HL-60 (cell line): ENCODE measurements at regions not wholly inside any gene's neighbourhood (a gene's known extent, or its start where the extent isn't known, plus 50 kb on each side); places are given as distances from the start of the nearest gene placed in this dataset.

ENCODE experiments used
- DNase-seq, 2 experiments: peaks; one replicate each; pipeline ENCODE4 v3.0.0-alpha.2; 2010 to 2020; ENCODE audit warnings: low read depth in 1 of 2, low spot score in 1 of 2
- H3K27ac ChIP-seq: fragments of 250-450 bp; sonication (Bioruptor Pico); replicated peaks from 2 replicates; pipeline ENCODE4 v1.5.1; 2020; ENCODE audit warnings: mild to moderate bottlenecking, moderate library complexity
- H3K27me3 ChIP-seq: fragments of 250-450 bp; sonication (Bioruptor Pico); 2 replicates; pipeline ENCODE4 v1.5.1; 2021; ENCODE audit warnings: mild to moderate bottlenecking, moderate library complexity; ENCODE audit not compliant: insufficient read depth, poor library complexity, severe bottlenecking
- H3K4me3 ChIP-seq: replicated peaks from 2 replicates; pipeline ENCODE4 v1.5.1; 2011; ENCODE audit warnings: mild to moderate bottlenecking, control low read depth, low read length; ENCODE audit not compliant: insufficient read depth
- CTCF ChIP-seq: IDR thresholded peaks from one replicate; pipeline ENCODE4 v1.5.1; 2011; ENCODE audit warnings: low read length, control low read depth, inconsistent platforms; ENCODE audit not compliant: insufficient read depth
- GABPA ChIP-seq: IDR thresholded peaks from 2 replicates; pipeline ENCODE4 v1.6.1; 2012; ENCODE audit warnings: low read depth
- POLR2AphosphoS5 ChIP-seq: IDR thresholded peaks from 2 replicates; pipeline ENCODE4 v1.6.1; 2012; ENCODE audit warnings: low read depth
- REST ChIP-seq: IDR thresholded peaks from 2 replicates; pipeline ENCODE4 v1.6.1; 2012; ENCODE audit warnings: low read depth; ENCODE audit not compliant: insufficient replicate concordance
- SPI1 ChIP-seq: IDR thresholded peaks from 2 replicates; pipeline ENCODE4 v1.6.1; 2012; ENCODE audit warnings: low read depth, mild to moderate bottlenecking, borderline replicate concordance

GRCh38 chr10:108616559-108617285, 1306.6 kb downstream of the XPNPEP1 start:
- no peak for DNase-seq
- H3K4me3 ChIP-seq: no peak overlapping the region
- no peak for TF ChIP-seq CTCF
- no peak for TF ChIP-seq REST
- no peak for TF ChIP-seq SPI1
- TF ChIP-seq GABPA: no peak
- TF ChIP-seq POLR2AphosphoS5: no peak
- H3K27me3 ChIP-seq: no peaks in the 10 kb centered on the region
- H3K27ac ChIP-seq: no peak overlapping the region

- Histone ChIP-seq H3K27ac (no peak overlapping the region), H3K4me3 (no peak overlapping the region), H3K27me3 (no peaks in the 10 kb centered on the region)
- no peak for TF ChIP-seq REST
- TF ChIP-seq GABPA: no peak
- no peak for TF ChIP-seq CTCF
- TF ChIP-seq SPI1: no peak
- TF ChIP-seq POLR2AphosphoS5: no peak
- no peak for DNase-seq
Observed at GRCh38 chr10:108615576-108616320, 1307.6 kb downstream of the XPNPEP1 start.

- Histone ChIP-seq H3K27ac (no peak overlapping the region), H3K4me3 (no peak overlapping the region), H3K27me3 (no peaks in the 10 kb centered on the region)
- DNase-seq: no peak
- TF ChIP-seq CTCF (no peak), REST (no peak), SPI1 (no peak), GABPA (no peak), POLR2AphosphoS5 (no peak)
Observed at GRCh38 chr10:108612485-108612884, 1310.8 kb downstream of the XPNPEP1 start.
